GM21529 (cell line): ENCODE measurements at regions not wholly inside any gene's neighbourhood (a gene's known extent, or its start where the extent isn't known, plus 50 kb on each side); places are given as distances from the start of the nearest gene placed in this dataset.

Source experiments
- ATAC-seq: cut with Tn5 transposase; IDR thresholded peaks from one replicate; pipeline ENCODE4 v1.9.1; 2021; ENCODE audit not compliant: unreplicated experiment

- ATAC-seq, result no peak
Observed at GRCh38 chr16:79449067-79449769, 151.3 kb downstream of the MAF start.

GRCh38 chr16:79444572-79444971, 156.0 kb downstream of the MAF start:
- ATAC-seq, result no peak

DNA sequence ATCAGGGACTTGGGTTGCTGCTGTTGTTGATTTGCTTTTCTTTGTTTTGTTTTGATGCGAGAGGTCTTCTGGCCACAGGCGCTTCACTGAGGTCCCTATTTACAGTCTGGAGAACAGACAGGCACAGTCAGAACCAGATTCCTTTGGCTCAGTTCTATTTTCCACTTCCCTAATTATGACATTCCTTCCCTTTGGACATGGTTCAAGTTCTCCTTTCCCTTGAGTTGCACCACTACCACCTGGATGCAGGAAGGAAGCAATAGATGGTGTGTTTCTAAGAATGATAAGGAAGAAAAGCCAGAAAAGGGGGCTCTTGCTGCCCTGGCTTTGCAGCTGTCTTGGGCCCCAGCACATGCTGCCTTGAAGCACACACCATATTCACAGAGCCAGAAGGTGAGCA, 160.6 kb downstream of the MAF start:
- ATAC-seq, result no peak

- no peak for ATAC-seq
Observed at GRCh38 chr16:79437764-79438751, 162.5 kb downstream of the MAF start.

- ATAC-seq, result no peak
Observed at GRCh38 chr16:79436885-79437284, 163.7 kb downstream of the MAF start.

- no peak for ATAC-seq
Observed at GRCh38 chr16:79434771-79435170, 165.8 kb downstream of the MAF start.

- no peak for ATAC-seq
Observed at GRCh38 chr16:79434092-79434491, 166.4 kb downstream of the MAF start.

DNA sequence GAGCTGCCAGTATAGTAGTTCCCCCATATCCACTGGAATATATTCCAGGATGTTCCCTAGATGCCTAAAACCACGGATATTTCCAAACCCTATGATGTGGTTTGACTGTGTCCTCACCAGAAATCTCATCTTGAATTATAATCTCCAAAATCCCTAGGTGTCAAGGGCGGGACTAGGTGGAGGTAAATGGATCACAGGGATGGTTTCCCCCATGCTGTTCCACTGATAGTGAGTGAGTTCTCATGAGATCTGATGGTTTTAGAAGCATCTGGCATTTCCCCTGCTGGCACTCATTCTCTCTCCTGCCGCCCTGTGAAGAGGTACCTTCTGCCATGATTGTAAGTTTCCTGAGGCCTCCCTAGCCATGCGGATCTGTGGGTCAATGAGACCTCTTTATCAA, 168.6 kb downstream of the MAF start:
- ATAC-seq, result no peak

GRCh38 chr16:79430191-79430678, 170.3 kb downstream of the MAF start:
- ATAC-seq, result no peak

GRCh38 chr16:79429381-79430190, 171.0 kb downstream of the MAF start:
- no peak for ATAC-seq

GRCh38 chr16:79426663-79427062, 173.9 kb downstream of the MAF start:
- no peak for ATAC-seq

DNA sequence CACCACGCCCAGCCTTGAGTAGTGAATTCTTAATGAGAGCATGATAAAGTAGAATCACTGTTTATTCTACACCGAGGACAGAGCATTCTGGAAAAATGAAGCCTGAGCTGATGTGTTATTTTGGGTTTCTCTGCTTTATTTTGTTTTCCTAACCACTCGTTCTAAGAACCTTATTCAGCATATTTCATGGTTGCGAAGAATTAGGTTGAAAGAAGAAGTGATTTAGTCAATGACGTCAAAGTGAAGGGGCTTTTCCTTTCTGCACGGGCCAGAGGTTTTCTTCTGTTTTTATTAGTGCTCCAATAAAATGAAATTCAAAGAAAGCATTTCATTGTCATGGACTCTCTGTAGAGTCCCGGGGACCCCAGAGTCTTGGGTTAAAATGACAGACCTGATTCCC, 178.5 kb downstream of the MAF start:
- no peak for ATAC-seq

DNA sequence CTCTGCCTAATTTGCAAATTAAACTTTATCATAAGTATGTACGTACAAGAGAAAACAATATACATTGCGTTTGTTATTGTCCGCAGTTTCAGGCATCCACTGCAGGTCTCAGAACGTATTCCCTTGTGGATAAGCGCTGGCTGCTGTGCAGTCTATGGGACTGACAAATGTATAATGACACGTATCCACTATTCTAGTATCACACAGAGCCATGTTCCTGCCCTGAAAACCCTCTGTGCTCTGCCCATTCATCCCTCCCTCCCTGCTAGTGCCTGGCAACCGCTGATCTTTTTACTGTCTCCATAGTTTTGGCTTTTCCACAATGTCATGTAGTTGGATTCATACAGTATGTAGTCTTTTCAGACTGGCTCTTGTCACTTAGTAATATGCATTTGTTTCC, 179.4 kb downstream of the MAF start:
- ATAC-seq, result no peak

- ATAC-seq, result no peak
Observed at GRCh38 chr16:79420493-79420892, 180.0 kb downstream of the MAF start.

DNA sequence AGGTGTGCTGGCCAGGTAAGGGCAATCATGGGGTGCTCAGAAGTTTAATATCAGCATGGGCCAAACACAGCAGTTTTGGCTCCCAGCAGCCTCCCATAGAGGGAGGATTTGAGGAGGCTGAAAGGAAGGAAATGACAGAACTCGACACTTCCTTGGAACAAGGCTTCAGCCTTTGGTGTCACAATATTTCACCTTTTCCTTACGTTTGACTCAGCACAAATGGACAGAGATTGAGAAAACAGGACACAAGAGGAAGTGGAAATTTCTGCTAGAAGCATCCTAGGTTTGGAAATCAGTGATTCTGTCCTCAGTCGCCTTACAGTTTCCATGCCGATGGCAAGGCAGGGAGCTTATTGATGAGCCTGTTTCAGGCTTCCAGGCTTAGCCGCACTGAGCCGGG, 181.4 kb downstream of the MAF start:
- no peak for ATAC-seq

GRCh38 chr16:79417601-79418008, 182.9 kb downstream of the MAF start:
- no peak for ATAC-seq

- ATAC-seq, result no peak
Observed at GRCh38 chr16:79415983-79416640, 184.4 kb downstream of the MAF start.

DNA sequence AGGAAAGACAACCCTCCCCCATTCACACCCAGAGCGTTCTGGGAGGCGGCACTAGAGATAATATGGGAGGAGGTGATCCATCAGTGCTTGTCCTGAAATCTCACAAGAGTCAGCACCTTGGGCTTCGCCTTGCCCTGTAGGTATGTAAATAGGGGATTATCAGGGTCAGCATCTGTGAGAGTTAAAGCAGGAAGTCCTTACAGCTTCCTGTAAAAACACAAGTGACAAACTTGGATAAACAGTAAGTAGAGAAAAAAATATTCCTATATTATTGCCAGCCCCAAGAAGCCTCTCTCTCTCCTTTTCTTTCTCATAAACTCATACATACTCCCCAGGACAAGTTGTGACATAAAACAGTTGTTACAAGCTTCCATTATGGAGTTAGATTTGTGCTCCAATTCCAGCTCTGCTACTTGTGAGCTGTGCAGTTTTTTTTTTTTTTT, 187.7 kb downstream of the MAF start:
- ATAC-seq, result no peak

GRCh38 chr16:79411805-79412204, 188.7 kb downstream of the MAF start:
- no peak for ATAC-seq

GRCh38 chr16:79411357-79411756, 189.2 kb downstream of the MAF start:
- ATAC-seq, result no peak

DNA sequence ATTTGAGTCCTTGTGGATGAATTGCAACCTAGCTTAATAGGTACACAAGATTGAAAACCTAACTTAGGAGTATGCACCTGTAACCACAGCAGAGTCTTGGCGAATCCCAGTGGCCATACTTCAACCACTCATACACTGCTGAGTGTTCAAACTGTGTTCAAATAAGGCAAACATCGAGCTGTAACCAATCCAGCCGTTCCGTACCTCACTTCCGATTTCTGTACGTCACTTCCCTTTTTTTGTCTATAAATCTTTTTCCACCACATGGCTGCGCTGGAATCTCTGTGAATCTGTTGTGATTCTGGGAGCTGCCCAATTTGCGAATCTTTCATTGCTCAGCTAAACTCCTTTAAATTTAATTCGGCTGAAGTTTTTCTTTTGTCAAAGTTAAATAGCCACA, 190.6 kb downstream of the MAF start:
- no peak for ATAC-seq
